ENCODE measurements at regions not wholly inside any gene's neighbourhood (a gene's known extent, or its start where the extent isn't known, plus 50 kb on each side); places are given as distances from the start of the nearest gene placed in this dataset.
"Not testable (repeated sequence)": the region's sequence is repeated elsewhere in the genome, so short reads cannot be mapped to it uniquely, and the experiment has no call there.

- TF ChIP-seq CTCF (IDR thresholded peaks at IDR 0.05); EZH2 (IDR thresholded peaks at IDR 0.05; ENCODE audit: borderline replicate concordance, insufficient read depth, low read depth, low read length, poor library complexity, severe bottlenecking): not testable (repeated sequence)
These were observed 167.3 kb downstream of the CRLF3 start for GRCh38 chr17:30657148-30657547.
